K562 (cell line): ENCODE measurements at regions not wholly inside any gene's neighbourhood (a gene's known extent, or its start where the extent isn't known, plus 50 kb on each side); places are given as distances from the start of the nearest gene placed in this dataset.

Source experiments
- ATAC-seq: fragments of 200-7000 bp; cut with Tn5 transposase; 3 replicates; pipeline ENCODE4 v1.9.1; 2020; ENCODE audit warnings: moderate library complexity
- BruUV-seq: library from RNA; stranded (reverse); fragments of 400-500 nt; replicated peaks from 2 replicates; lab custom pipeline; 2021; lab: Mats Ljungman, UMichigan
- CTCF ChIA-PET: fragments of 300-600 bp; formaldehyde crosslinking; extraction: SDS; loops from one replicate; lab custom pipeline; 2021; ENCODE audit warnings: low intra/inter-chr PET ratio; lab: Yijun Ruan, JAX
- POLR2A ChIA-PET: fragments of 300-600, 350-650 bp; sonication (Branson Sonifier 250); formaldehyde crosslinking; extraction: SDS; loops from one replicate; lab custom pipeline; 2021; ENCODE audit warnings: antibody characterized with exemption, inconsistent platforms; lab: Yijun Ruan, JAX
- DNase-seq, 4 experiments: peaks; one replicate each; pipeline versions ENCODE4 v3.0.0 to v3.0.0-alpha.2; 2011 to 2018; ENCODE audit warnings: low spot score in 3 of 4, mixed read lengths in 3 of 4; ENCODE audit errors: extremely low read depth in 1 of 4
- FAIRE-seq: peaks from 2 replicates; lab custom pipeline; 2011; peaks lifted over from hg19 to GRCh38; lab: Jason Lieb, UNC
- H2AFZ ChIP-seq: 2 replicates; pipeline ENCODE4 v1.6.0; 2011; ENCODE audit warnings: low read depth, low read length, control low read depth, inconsistent platforms
- H3K27ac ChIP-seq: fragments of 200-600 bp; 3 replicates; pipeline ENCODE4 v1.8.0; 2011; ENCODE audit warnings: low read depth, mild to moderate bottlenecking, control low read depth, inconsistent platforms, low read length, moderate library complexity, mixed read lengths; ENCODE audit errors: extremely low read depth
- H3K27me3 ChIP-seq, 2 experiments: fragments of 300-600 bp in 1 of 2; 2 replicates in 1 of 2; 3 replicates in 1 of 2; pipeline versions ENCODE4 v1.6.0 to v1.8.0; 2011; ENCODE audit warnings: inconsistent platforms in 2 of 2, low read length in 2 of 2, mild to moderate bottlenecking in 1 of 2, mixed read lengths in 1 of 2, moderate library complexity in 1 of 2; ENCODE audit not compliant: control insufficient read depth in 2 of 2, insufficient read depth in 2 of 2
- H3K36me3 ChIP-seq: fragments of 300-600 bp; 3 replicates; pipeline ENCODE4 v1.8.0; 2011; ENCODE audit warnings: mild to moderate bottlenecking, low read length, inconsistent platforms; ENCODE audit not compliant: control insufficient read depth, insufficient read depth
- H3K4me1 ChIP-seq, 2 experiments: fragments of 200-600 bp in 1 of 2; replicated peaks in 1 of 2; 2 replicates in 1 of 2; 3 replicates in 1 of 2; pipeline versions ENCODE4 v1.5.1 to v1.8.0; 2011; ENCODE audit warnings: inconsistent platforms in 2 of 2, low read length in 2 of 2, mild to moderate bottlenecking in 1 of 2, mixed read lengths in 1 of 2, moderate library complexity in 1 of 2; ENCODE audit not compliant: control insufficient read depth in 2 of 2, insufficient read depth in 2 of 2
- H3K4me2 ChIP-seq: 2 replicates; pipeline ENCODE4 v1.6.1; 2011; ENCODE audit warnings: low read length, control low read depth, inconsistent platforms, mixed read lengths; ENCODE audit not compliant: insufficient read depth
- H3K4me3 ChIP-seq: fragments of 200-600 bp; sonication (generic), shearing (Covaris generic); 2 replicates; pipeline ENCODE4 v1.5.1; 2016; ENCODE audit warnings: control low read depth, inconsistent platforms
- H3K79me2 ChIP-seq: fragments of 200-600 bp; 3 replicates; pipeline ENCODE4 v1.8.0; 2011; ENCODE audit warnings: low read length, inconsistent platforms; ENCODE audit not compliant: control insufficient read depth, insufficient read depth
- H3K9ac ChIP-seq, 2 experiments: 2 replicates each; pipeline versions ENCODE4 v1.6.0 to v1.6.1; 2011; ENCODE audit warnings: low read depth in 2 of 2, low read length in 2 of 2, control low read depth in 1 of 2, inconsistent platforms in 1 of 2, mild to moderate bottlenecking in 1 of 2, mixed read lengths in 1 of 2; ENCODE audit not compliant: insufficient read depth in 1 of 2
- H3K9me1 ChIP-seq: one replicate; pipeline ENCODE4 v1.6.0; 2011; ENCODE audit warnings: inconsistent platforms, mild to moderate bottlenecking, low read length, moderate library complexity; ENCODE audit not compliant: control insufficient read depth, insufficient read depth
- H3K9me3 ChIP-seq: replicated peaks from 2 replicates; pipeline ENCODE4 v1.5.1; 2011; ENCODE audit warnings: low read depth, low read length, inconsistent platforms; ENCODE audit not compliant: control insufficient read depth, insufficient read depth
- H4K20me1 ChIP-seq: replicated peaks from 2 replicates; pipeline ENCODE4 v1.6.1; 2011; ENCODE audit warnings: low read length, inconsistent platforms, mixed read lengths; ENCODE audit not compliant: control insufficient read depth, insufficient read depth
- ARHGAP35 ChIP-seq: fragments of 450-650 bp; IDR thresholded peaks from 2 replicates; pipeline ENCODE4 v1.6.1; 2018; ENCODE audit not compliant: partially characterized antibody
- BCL6 ChIP-seq: fragments of 250-450 bp; sonication (Bioruptor Pico); IDR thresholded peaks from 2 replicates; pipeline ENCODE4 v1.4.0; 2020
- STAG1 ChIP-seq: sonication (generic); formaldehyde crosslinking; IDR thresholded peaks from 2 replicates; pipeline ENCODE4 v1.5.0; 2020; ENCODE audit warnings: missing genetic modification reagents, borderline replicate concordance
- TCF3 ChIP-seq: sonication (generic); formaldehyde crosslinking; IDR thresholded peaks from 2 replicates; pipeline ENCODE4 v1.4.0; 2020; ENCODE audit warnings: mild to moderate bottlenecking, missing genetic modification reagents
- THAP7 ChIP-seq: fragments of 250-450 bp; sonication (Bioruptor Pico); IDR thresholded peaks from 2 replicates; pipeline ENCODE4 v1.5.0; 2021
- WGBS: fragments of 100-300 bp; shearing (Covaris generic); methylation state at CpG from one replicate; pipeline ENCODE4 v1.1.6; 2016; ENCODE audit warnings: low coverage, mixed read lengths; ENCODE audit not compliant: insufficient coverage; ENCODE audit errors: missing lambda C conversion rate; 5-methylcytosine and 5-hydroxymethylcytosine counted together
- in situ Hi-C: fragments of 300-500 bp; cut with MboI; formaldehyde crosslinking; loops from 4 replicates; pipeline ENCODE4 v1.15.0; 2018; ENCODE audit warnings: inconsistent platforms, mixed read lengths
- intact Hi-C: fragments of 100-400 bp; cut with micrococcal nuclease; formaldehyde crosslinking; loops from 2 replicates; pipeline ENCODE4 v1.14.2; 2022

GRCh38 chr4:101475246-101475645 is 127.9 kb upstream of the PPP3CA start:
- Histone ChIP-seq H3K9me1 (no peaks in the 10 kb centered on the region), H3K4me1 (no peaks in the 10 kb centered on the region), H3K9ac (no peak overlapping the region), H2AFZ (no peak overlapping the region), H3K79me2 (no peaks in the 10 kb centered on the region), H3K4me2 (no peak overlapping the region), H3K27ac (no peak overlapping the region), H3K4me3 (no peak overlapping the region), H3K36me3 (no peaks in the 10 kb centered on the region), H3K9me3 (no peaks in the 10 kb centered on the region), H4K20me1 (no peaks in the 10 kb centered on the region), H3K27me3 (no peaks in the 10 kb centered on the region)
- TF ChIP-seq BCL6 (CRISPR knock-in tag) = no peak
- TF ChIP-seq STAG1 (CRISPR knock-in tag) = no peak
- no peak for TF ChIP-seq THAP7 (CRISPR knock-in tag)
- TF ChIP-seq TCF3 (CRISPR knock-in tag) = no peak
- WGBS = 0% methylated on average over 1 of the region's 1 CpG
- intact Hi-C loops = no loop called here
- CTCF ChIA-PET = no interaction called here
- FAIRE-seq (no peak), ATAC-seq (no peak), DNase-seq (no peak)
- in situ Hi-C loops = no loop called here
- no TSS peak for BruUV-seq
- POLR2A ChIA-PET = no interaction called here

- Histone ChIP-seq H4K20me1 (no peaks in the 10 kb centered on the region), H3K27me3 (no peaks in the 10 kb centered on the region), H3K9me3 (no peaks in the 10 kb centered on the region), H3K79me2 (no peaks in the 10 kb centered on the region), H3K9ac (no peak overlapping the region), H3K4me3 (no peak overlapping the region), H3K4me2 (no peak overlapping the region), H3K4me1 (no peaks in the 10 kb centered on the region), H3K9me1 (no peaks in the 10 kb centered on the region), H3K36me3 (no peaks in the 10 kb centered on the region), H2AFZ (no peak overlapping the region), H3K27ac (no peak overlapping the region)
- ChIA-PET CTCF (no interaction called here), POLR2A (no interaction called here)
- no TSS peak for BruUV-seq
- TF ChIP-seq ARHGAP35 = no peak
- intact Hi-C loops = no loop called here
- ATAC-seq = no peak
- in situ Hi-C loops = no loop called here
- FAIRE-seq = no peak
- no peak for DNase-seq
Observed at GRCh38 chr4:101471201-101471600, 123.9 kb upstream of the PPP3CA start.
